SK-N-SH (cell line): ENCODE measurements at regions not wholly inside any gene's neighbourhood (a gene's known extent, or its start where the extent isn't known, plus 50 kb on each side); places are given as distances from the start of the nearest gene placed in this dataset.

Source experiments
- CTCF ChIA-PET: fragments of 300-600, 350-600 bp; formaldehyde crosslinking; extraction: SDS; loops from one replicate; lab custom pipeline; 2021; lab: Yijun Ruan, JAX
- POLR2A ChIA-PET: fragments of 350-600 bp; sonication (Branson Sonifier 250); formaldehyde crosslinking; extraction: SDS; loops from one replicate; lab custom pipeline; 2020; ENCODE audit warnings: antibody characterized with exemption, inconsistent platforms; lab: Yijun Ruan, JAX
- DNase-seq: peaks from one replicate; pipeline ENCODE4 v3.0.0; 2012
- H2AFZ ChIP-seq: fragments of 200-600 bp; sonication (generic); 2 replicates; pipeline ENCODE4 v1.8.1; 2016; ENCODE audit warnings: antibody characterized with exemption, mild to moderate bottlenecking, low read depth
- H3F3A ChIP-seq: fragments of 200-600 bp; sonication (generic); replicated peaks from 2 replicates; pipeline ENCODE3; 2016; ENCODE audit warnings: antibody characterized with exemption, mild to moderate bottlenecking; ENCODE audit not compliant: insufficient read depth
- H3K27ac ChIP-seq, 2 experiments: fragments of 200-500 bp in 1 of 2; fragments of 200-600 bp in 1 of 2; sonication (Bioruptor generic) in 1 of 2; sonication (generic), shearing (Covaris generic) in 1 of 2; 2 replicates each; pipeline versions ENCODE4 v1.5.1 to v1.6.1; 2014 to 2016; ENCODE audit warnings: low read depth in 2 of 2, inconsistent platforms in 1 of 2, low read length in 1 of 2, mild to moderate bottlenecking in 1 of 2, mixed read lengths in 1 of 2
- H3K27me3 ChIP-seq: fragments of 200-600 bp; sonication (generic), shearing (Covaris generic); 2 replicates; pipeline ENCODE4 v1.6.1; 2016; ENCODE audit warnings: mixed run types; ENCODE audit not compliant: insufficient read depth
- H3K36me3 ChIP-seq, 2 experiments: fragments of 200-500 bp in 1 of 2; fragments of 200-600 bp in 1 of 2; sonication (Bioruptor generic) in 1 of 2; sonication (generic) in 1 of 2; replicated peaks in 1 of 2; 2 replicates each; pipeline versions ENCODE3 to v1.5.1; 2014 to 2016; ENCODE audit warnings: low read length in 1 of 2, mild to moderate bottlenecking in 1 of 2; ENCODE audit not compliant: insufficient read depth in 2 of 2, control insufficient read depth in 1 of 2
- H3K4me1 ChIP-seq, 2 experiments: fragments of 200-500 bp in 1 of 2; fragments of 200-600 bp in 1 of 2; sonication (Bioruptor generic) in 1 of 2; sonication (generic), shearing (Covaris generic) in 1 of 2; 2 replicates each; pipeline versions ENCODE4 v1.5.1 to v1.6.1; 2014 to 2016; ENCODE audit warnings: low read depth in 1 of 2, low read length in 1 of 2, mixed run types in 1 of 2; ENCODE audit not compliant: insufficient read depth in 2 of 2, control insufficient read depth in 1 of 2
- H3K4me2 ChIP-seq: fragments of 200-600 bp; sonication (generic), shearing (Covaris generic); 2 replicates; pipeline ENCODE4 v1.6.1; 2017; ENCODE audit warnings: mixed run types
- H3K4me3 ChIP-seq, 2 experiments: fragments of 200-500 bp in 1 of 2; fragments of 200-600 bp in 1 of 2; sonication (Bioruptor generic) in 1 of 2; sonication (generic), shearing (Covaris generic) in 1 of 2; 2 replicates each; pipeline versions ENCODE4 v1.5.1 to v1.8.1; 2014 to 2016; ENCODE audit warnings: low read depth in 2 of 2, inconsistent platforms in 1 of 2, low read length in 1 of 2, mild to moderate bottlenecking in 1 of 2, mixed read lengths in 1 of 2, moderate library complexity in 1 of 2
- H3K79me2 ChIP-seq: fragments of 200-600 bp; sonication (generic); 2 replicates; pipeline ENCODE4 v1.8.1; 2017; ENCODE audit warnings: mild to moderate bottlenecking; ENCODE audit not compliant: insufficient read depth
- H3K9ac ChIP-seq: fragments of 200-600 bp; sonication (generic); 2 replicates; pipeline ENCODE4 v1.6.1; 2017; ENCODE audit warnings: mixed run types
- H3K9me2 ChIP-seq: fragments of 200-600 bp; sonication (generic); 2 replicates; pipeline ENCODE4 v1.6.1; 2017; ENCODE audit warnings: mixed run types
- H3K9me3 ChIP-seq: fragments of 200-600 bp; sonication (generic); 2 replicates; pipeline ENCODE4 v1.6.1; 2017; ENCODE audit warnings: mixed run types, mild to moderate bottlenecking, moderate library complexity
- H4K20me1 ChIP-seq: fragments of 200-600 bp; sonication (generic); 2 replicates; pipeline ENCODE4 v1.6.1; 2017; ENCODE audit warnings: mild to moderate bottlenecking, mixed run types; ENCODE audit not compliant: insufficient read depth
- EZH2phosphoT487 ChIP-seq: fragments of 200-600 bp; sonication (generic); IDR thresholded peaks from 2 replicates; pipeline ENCODE4 v1.6.1; 2017; ENCODE audit warnings: low read depth, mixed run types, mild to moderate bottlenecking, antibody characterized with exemption, moderate library complexity, borderline replicate concordance
- FOSL2 ChIP-seq: IDR thresholded peaks from 2 replicates; pipeline ENCODE4 v1.4.0; 2012; ENCODE audit warnings: low read depth, mild to moderate bottlenecking, moderate library complexity, borderline replicate concordance
- FOXM1 ChIP-seq: IDR thresholded peaks from 2 replicates; pipeline ENCODE4 v1.4.0; 2012; ENCODE audit warnings: low read depth, mild to moderate bottlenecking
- GABPA ChIP-seq: IDR thresholded peaks from 2 replicates; pipeline ENCODE4 v1.4.0; 2012; ENCODE audit warnings: low read depth, mild to moderate bottlenecking
- JUND ChIP-seq: IDR thresholded peaks from 2 replicates; pipeline ENCODE4 v1.4.0; 2012
- MXI1 ChIP-seq: IDR thresholded peaks from 2 replicates; pipeline ENCODE4 v1.6.1; 2012; ENCODE audit warnings: mild to moderate bottlenecking, low read depth, low read length, improper control_type of control experiment
- NFIC ChIP-seq: IDR thresholded peaks from 2 replicates; pipeline ENCODE4 v1.4.0; 2012; ENCODE audit warnings: borderline replicate concordance
- POLR2AphosphoS5 ChIP-seq: IDR thresholded peaks from 2 replicates; pipeline ENCODE4 v1.6.1; 2012; ENCODE audit warnings: low read depth, low read length
- USF2 ChIP-seq: fragments of 150-350 bp; IDR thresholded peaks from 2 replicates; pipeline ENCODE4 v1.6.1; 2017; ENCODE audit warnings: antibody characterized with exemption, low read length, low read depth, borderline replicate concordance
- YY1 ChIP-seq: IDR thresholded peaks from 2 replicates; pipeline ENCODE4 v1.4.0; 2012; ENCODE audit warnings: low read depth, mild to moderate bottlenecking
- ZBTB33 ChIP-seq: IDR thresholded peaks from 2 replicates; pipeline ENCODE4 v1.4.0; 2012; ENCODE audit warnings: low read depth, borderline replicate concordance
- WGBS: methylation state at CpG from one replicate; pipeline ENCODE4 v1.1.6; 2017; ENCODE audit warnings: low lambda C conversion rate; 5-methylcytosine and 5-hydroxymethylcytosine counted together
- TF ChIP-seq, protein P1 (sequence below): IDR thresholded peaks from 2 replicates; pipeline ENCODE4 v1.6.1; 2012; ENCODE audit warnings: mild to moderate bottlenecking, low read depth, low read length, moderate library complexity

GRCh38 chrX:113548308-113549015 is 707.8 kb upstream of the AMOT start:
- no peak for DNase-seq
- CTCF ChIA-PET: no interaction called here
- Histone ChIP-seq H3K4me1 (no peaks in the 10 kb centered on the region; a peak in 1 of 4 replicates), H3K27me3 (no peaks in the 10 kb centered on the region), H4K20me1 (no peaks in the 10 kb centered on the region), H3K27ac (no peak overlapping the region), H3K9me2 (no peaks in the 10 kb centered on the region), H3K79me2 (no peaks in the 10 kb centered on the region), H3K4me3 (no peak overlapping the region), H3K36me3 (no peaks in the 10 kb centered on the region), H3F3A (no peaks in the 10 kb centered on the region), H3K9me3 (no peaks in the 10 kb centered on the region), H2AFZ (no peak overlapping the region)
- POLR2A ChIA-PET: no interaction called here
- 36% methylated on average over 2 of the region's 2 CpGs for WGBS
- no peak for TF ChIP-seq FOXM1
- no peak for TF ChIP-seq ZBTB33
- TF ChIP-seq, all 33 proteins: peak for 0
- no peak overlapping the region for H3K9ac ChIP-seq
- no peak overlapping the region for H3K4me2 ChIP-seq

GRCh38 chrX:113545040-113545439 is 704.4 kb upstream of the AMOT start:
- CTCF ChIA-PET: no interaction called here
- WGBS: 35% methylated on average over 1 of the region's 1 CpG
- no peaks in the 10 kb centered on the region for H3K36me3 ChIP-seq
- POLR2A ChIA-PET: no interaction called here
- H3K79me2 ChIP-seq: no peaks in the 10 kb centered on the region
- H3K4me3 ChIP-seq: no peak overlapping the region
- no peaks in the 10 kb centered on the region for H3K9me3 ChIP-seq
- H3K27ac ChIP-seq: no peak overlapping the region
- no peak overlapping the region for H3K9ac ChIP-seq
- H3F3A ChIP-seq: no peaks in the 10 kb centered on the region
- H3K27me3 ChIP-seq: no peaks in the 10 kb centered on the region
- no peaks in the 10 kb centered on the region for H4K20me1 ChIP-seq
- no peak overlapping the region for H2AFZ ChIP-seq
- no peak overlapping the region for H3K4me2 ChIP-seq
- no peaks in the 10 kb centered on the region; a peak in 1 of 4 replicates for H3K4me1 ChIP-seq
- TF ChIP-seq JUND: no peak
- no peak for TF ChIP-seq EZH2phosphoT487
- DNase-seq: no peak
- no peaks in the 10 kb centered on the region for H3K9me2 ChIP-seq

GRCh38 chrX:113539599-113540356 is 699.1 kb upstream of the AMOT start:
- CTCF ChIA-PET: no interaction called here
- Histone ChIP-seq H3K9me2 (no peaks in the 10 kb centered on the region), H3F3A (no peaks in the 10 kb centered on the region), H3K9ac (no peak overlapping the region), H3K4me3 (no peak overlapping the region), H3K4me2 (no peak overlapping the region), H3K79me2 (no peaks in the 10 kb centered on the region), H2AFZ (no peak overlapping the region), H4K20me1 (no peaks in the 10 kb centered on the region), H3K27ac (no peak overlapping the region), H3K4me1 (no peaks in the 10 kb centered on the region), H3K36me3 (no peaks in the 10 kb centered on the region), H3K9me3 (no peaks in the 10 kb centered on the region), H3K27me3 (no peaks in the 10 kb centered on the region)
- no peak for DNase-seq
- POLR2A ChIA-PET: no interaction called here
- 50% methylated on average over 2 of the region's 2 CpGs for WGBS
- TF ChIP-seq USF2 (no peak), GABPA (no peak), MXI1 (no peak), JUND (no peak), NFIC (no peak), FOSL2 (no peak), YY1 (no peak), POLR2AphosphoS5 (no peak)
- TF ChIP-seq, protein P1, sequence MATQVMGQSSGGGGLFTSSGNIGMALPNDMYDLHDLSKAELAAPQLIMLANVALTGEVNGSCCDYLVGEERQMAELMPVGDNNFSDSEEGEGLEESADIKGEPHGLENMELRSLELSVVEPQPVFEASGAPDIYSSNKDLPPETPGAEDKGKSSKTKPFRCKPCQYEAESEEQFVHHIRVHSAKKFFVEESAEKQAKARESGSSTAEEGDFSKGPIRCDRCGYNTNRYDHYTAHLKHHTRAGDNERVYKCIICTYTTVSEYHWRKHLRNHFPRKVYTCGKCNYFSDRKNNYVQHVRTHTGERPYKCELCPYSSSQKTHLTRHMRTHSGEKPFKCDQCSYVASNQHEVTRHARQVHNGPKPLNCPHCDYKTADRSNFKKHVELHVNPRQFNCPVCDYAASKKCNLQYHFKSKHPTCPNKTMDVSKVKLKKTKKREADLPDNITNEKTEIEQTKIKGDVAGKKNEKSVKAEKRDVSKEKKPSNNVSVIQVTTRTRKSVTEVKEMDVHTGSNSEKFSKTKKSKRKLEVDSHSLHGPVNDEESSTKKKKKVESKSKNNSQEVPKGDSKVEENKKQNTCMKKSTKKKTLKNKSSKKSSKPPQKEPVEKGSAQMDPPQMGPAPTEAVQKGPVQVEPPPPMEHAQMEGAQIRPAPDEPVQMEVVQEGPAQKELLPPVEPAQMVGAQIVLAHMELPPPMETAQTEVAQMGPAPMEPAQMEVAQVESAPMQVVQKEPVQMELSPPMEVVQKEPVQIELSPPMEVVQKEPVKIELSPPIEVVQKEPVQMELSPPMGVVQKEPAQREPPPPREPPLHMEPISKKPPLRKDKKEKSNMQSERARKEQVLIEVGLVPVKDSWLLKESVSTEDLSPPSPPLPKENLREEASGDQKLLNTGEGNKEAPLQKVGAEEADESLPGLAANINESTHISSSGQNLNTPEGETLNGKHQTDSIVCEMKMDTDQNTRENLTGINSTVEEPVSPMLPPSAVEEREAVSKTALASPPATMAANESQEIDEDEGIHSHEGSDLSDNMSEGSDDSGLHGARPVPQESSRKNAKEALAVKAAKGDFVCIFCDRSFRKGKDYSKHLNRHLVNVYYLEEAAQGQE: no peak
